ENCODE measurements at regions not wholly inside any gene's neighbourhood (a gene's known extent, or its start where the extent isn't known, plus 50 kb on each side); places are given as distances from the start of the nearest gene placed in this dataset.

GRCh38 chr1:191034132-191034531, 556.5 kb upstream of the BRINP3 start:
- Mint-ChIP-seq H3K9me3 (ENCODE audit: low read depth) (peaks cover 34% of the 10 kb centered on the region), H3K27ac (peak overlapping the region; percentile 42), H3K27me3 (no peaks in the 10 kb centered on the region), H3K36me3 (ENCODE audit: insufficient read depth) (peaks cover 2% of the 10 kb centered on the region), H3K4me3 (ENCODE audit: low read depth) (no peak overlapping the region), H3K4me1 (ENCODE audit: low read depth) (peaks cover 7% of the 10 kb centered on the region)
- TF ChIP-seq CTCF (IDR thresholded peaks at IDR 0.05; ENCODE audit: unreplicated experiment) = no peak
- no peak for DNase-seq (ENCODE audit: low spot score, unreplicated experiment)

- TF ChIP-seq CTCF (IDR thresholded peaks at IDR 0.05; ENCODE audit: unreplicated experiment) = no peak
Measured at GRCh38 chr1:191043066-191043465, 565.4 kb upstream of the BRINP3 start.

GRCh38 chr1:191049781-191050180, 572.1 kb upstream of the BRINP3 start:
- no peaks in the 10 kb centered on the region for H3K27me3 Mint-ChIP-seq
- no peaks in the 10 kb centered on the region for H3K4me1 Mint-ChIP-seq (ENCODE audit: low read depth)
- no peak for TF ChIP-seq CTCF (IDR thresholded peaks at IDR 0.05; ENCODE audit: unreplicated experiment)
- no peak overlapping the region for H3K4me3 Mint-ChIP-seq (ENCODE audit: low read depth)
- H3K9me3 Mint-ChIP-seq (ENCODE audit: low read depth) = no peaks in the 10 kb centered on the region
- no peaks in the 10 kb centered on the region for H3K36me3 Mint-ChIP-seq (ENCODE audit: insufficient read depth)
- no peak overlapping the region for H3K27ac Mint-ChIP-seq
- DNase-seq (ENCODE audit: low spot score, unreplicated experiment) = no peak

More at GRCh38 chr1:191043066-191043465, 565.4 kb upstream of the BRINP3 start:
- Mint-ChIP-seq H3K36me3 (ENCODE audit: insufficient read depth) (no peaks in the 10 kb centered on the region), H3K27ac (no peak overlapping the region), H3K4me3 (ENCODE audit: low read depth) (no peak overlapping the region), H3K27me3 (no peaks in the 10 kb centered on the region), H3K4me1 (ENCODE audit: low read depth) (no peaks in the 10 kb centered on the region), H3K9me3 (ENCODE audit: low read depth) (peaks cover 3% of the 10 kb centered on the region)
- DNase-seq (ENCODE audit: low spot score, unreplicated experiment) = no peak

GRCh38 chr1:191052888-191053287, 575.2 kb upstream of the BRINP3 start:
- no peak for TF ChIP-seq CTCF (IDR thresholded peaks at IDR 0.05; ENCODE audit: unreplicated experiment)
- no peaks in the 10 kb centered on the region for H3K27me3 Mint-ChIP-seq
- H3K4me3 Mint-ChIP-seq (ENCODE audit: low read depth) = no peak overlapping the region
- no peaks in the 10 kb centered on the region for H3K4me1 Mint-ChIP-seq (ENCODE audit: low read depth)
- no peaks in the 10 kb centered on the region for H3K36me3 Mint-ChIP-seq (ENCODE audit: insufficient read depth)
- no peak overlapping the region for H3K27ac Mint-ChIP-seq
- no peak for DNase-seq (ENCODE audit: low spot score, unreplicated experiment)
- no peaks in the 10 kb centered on the region for H3K9me3 Mint-ChIP-seq (ENCODE audit: low read depth)

GRCh38 chr1:191065346-191065745, 587.7 kb upstream of the BRINP3 start:
- Mint-ChIP-seq H3K9me3 (ENCODE audit: low read depth) (peaks cover 17% of the 10 kb centered on the region), H3K4me3 (ENCODE audit: low read depth) (no peak overlapping the region), H3K4me1 (ENCODE audit: low read depth) (peaks cover 2% of the 10 kb centered on the region), H3K27ac (no peak overlapping the region), H3K27me3 (no peaks in the 10 kb centered on the region), H3K36me3 (ENCODE audit: insufficient read depth) (no peaks in the 10 kb centered on the region)
- DNase-seq (ENCODE audit: low spot score, unreplicated experiment) = no peak
- TF ChIP-seq CTCF (IDR thresholded peaks at IDR 0.05; ENCODE audit: unreplicated experiment) = no peak

All from progenitor cell of endocrine pancreas (in vitro differentiated cells).